HEK293 (cell line): ENCODE measurements at regions not wholly inside any gene's neighbourhood (a gene's known extent, or its start where the extent isn't known, plus 50 kb on each side); places are given as distances from the start of the nearest gene placed in this dataset.

Experiments used
- CTCF ChIA-PET: fragments of 350-600 bp; formaldehyde crosslinking; extraction: SDS; loops from one replicate; lab custom pipeline; 2021; ENCODE audit warnings: antibody characterized with exemption; lab: Yijun Ruan, JAX
- POLR2A ChIA-PET: fragments of 300-600 bp; formaldehyde crosslinking; extraction: SDS; loops from one replicate; lab custom pipeline; 2020; ENCODE audit warnings: antibody characterized with exemption, inconsistent platforms; lab: Yijun Ruan, JAX
- H3K27ac ChIP-seq: fragments of 200-500 bp; sonication (Bioruptor generic); 2 replicates; pipeline ENCODE4 v1.5.1; 2014; ENCODE audit warnings: low read depth, low read length, control low read depth, inconsistent platforms; ENCODE audit errors: extremely low read depth
- H3K36me3 ChIP-seq, 2 experiments: fragments of 200-500 bp in 1 of 2; sonication (Bioruptor generic) in 1 of 2; 1 replicate in 1 of 2; 2 replicates in 1 of 2; pipeline ENCODE4 v1.5.1; 2014 to 2017; ENCODE audit warnings: inconsistent platforms in 2 of 2, low read length in 2 of 2; ENCODE audit not compliant: control insufficient read depth in 2 of 2, insufficient read depth in 1 of 2
- H3K4me1 ChIP-seq: fragments of 200-500 bp; sonication (Bioruptor generic); 2 replicates; pipeline ENCODE4 v1.5.1; 2014; ENCODE audit warnings: mild to moderate bottlenecking, low read length, inconsistent platforms; ENCODE audit not compliant: control insufficient read depth, insufficient read depth
- H3K4me3 ChIP-seq: 2 replicates; pipeline ENCODE4 v1.5.1; 2011; ENCODE audit warnings: low read depth, mild to moderate bottlenecking, control low read depth, low read length, moderate library complexity
- H3K9me3 ChIP-seq: fragments of 200-500 bp; sonication (Bioruptor generic); 2 replicates; pipeline ENCODE4 v1.5.1; 2014; ENCODE audit warnings: low read depth, low read length, inconsistent platforms; ENCODE audit not compliant: control insufficient read depth, insufficient read depth
- HOXA7 ChIP-seq: sonication (generic); formaldehyde crosslinking; IDR thresholded peaks from 2 replicates; pipeline ENCODE4 v1.8.1; 2022; ENCODE audit warnings: missing genetic modification reagents, borderline replicate concordance
- HOXD13 ChIP-seq: sonication (generic); formaldehyde crosslinking; IDR thresholded peaks from 2 replicates; pipeline ENCODE4 v1.8.0; 2022; ENCODE audit warnings: missing genetic modification reagents, borderline replicate concordance
- MZF1 ChIP-seq: fragments of 450-650 bp; formaldehyde crosslinking; IDR thresholded peaks from 2 replicates; pipeline ENCODE4 v1.5.1; 2017; ENCODE audit warnings: missing biosample characterization, missing genetic modification characterization, borderline replicate concordance
- OVOL3 ChIP-seq: fragments of 450-650 bp; formaldehyde crosslinking; IDR thresholded peaks from 2 replicates; pipeline ENCODE4 v1.5.1; 2016; ENCODE audit warnings: missing biosample characterization, missing genetic modification characterization
- YY1 ChIP-seq: fragments of 450-650 bp; formaldehyde crosslinking; IDR thresholded peaks from 2 replicates; pipeline ENCODE4 v1.5.1; 2018; ENCODE audit warnings: missing biosample characterization, missing genetic modification characterization
- ZBTB48 ChIP-seq: fragments of 450-650 bp; formaldehyde crosslinking; IDR thresholded peaks from 2 replicates; pipeline ENCODE4 v1.5.1; 2016; ENCODE audit warnings: missing biosample characterization, missing genetic modification characterization
- ZFHX2 ChIP-seq: fragments of 450-650 bp; formaldehyde crosslinking; conservative IDR thresholded peaks from 2 replicates; pipeline ENCODE4 v1.5.1; 2016; ENCODE audit warnings: missing biosample characterization, missing genetic modification characterization
- ZNF132 ChIP-seq: fragments of 450-650 bp; formaldehyde crosslinking; IDR thresholded peaks from 2 replicates; pipeline ENCODE4 v1.5.1; 2017; ENCODE audit warnings: missing biosample characterization, missing genetic modification characterization, borderline replicate concordance
- ZNF202 ChIP-seq: fragments of 450-650 bp; formaldehyde crosslinking; IDR thresholded peaks from 2 replicates; pipeline ENCODE4 v1.5.1; 2016; ENCODE audit warnings: missing biosample characterization, missing genetic modification characterization, borderline replicate concordance
- ZNF221 ChIP-seq: fragments of 450-650 bp; formaldehyde crosslinking; IDR thresholded peaks from 2 replicates; pipeline ENCODE4 v1.5.1; 2017; ENCODE audit warnings: missing biosample characterization, missing genetic modification characterization, borderline replicate concordance
- ZNF335 ChIP-seq: fragments of 450-650 bp; formaldehyde crosslinking; conservative IDR thresholded peaks from 2 replicates; pipeline ENCODE4 v1.5.1; 2016; ENCODE audit warnings: missing biosample characterization, missing genetic modification characterization
- ZNF501 ChIP-seq: fragments of 450-650 bp; formaldehyde crosslinking; IDR thresholded peaks from 2 replicates; pipeline ENCODE4 v1.5.1; 2016; ENCODE audit warnings: missing biosample characterization, missing genetic modification characterization
- ZNF521 ChIP-seq: fragments of 450-650 bp; formaldehyde crosslinking; IDR thresholded peaks from 2 replicates; pipeline ENCODE4 v1.5.1; 2017; ENCODE audit warnings: missing biosample characterization, mild to moderate bottlenecking, missing genetic modification characterization
- ZNF529 ChIP-seq: fragments of 450-650 bp; formaldehyde crosslinking; IDR thresholded peaks from 2 replicates; pipeline ENCODE4 v1.5.1; 2017; ENCODE audit warnings: missing genetic modification characterization, missing biosample characterization; ENCODE audit not compliant: insufficient replicate concordance
- ZNF585B ChIP-seq: fragments of 450-650 bp; formaldehyde crosslinking; IDR thresholded peaks from 2 replicates; pipeline ENCODE4 v1.5.1; 2016; ENCODE audit warnings: missing biosample characterization, missing genetic modification characterization
- ZNF600 ChIP-seq: fragments of 450-650 bp; formaldehyde crosslinking; IDR thresholded peaks from 2 replicates; pipeline ENCODE4 v1.5.1; 2016; ENCODE audit warnings: missing biosample characterization, missing genetic modification characterization
- ZNF670 ChIP-seq: fragments of 450-650 bp; formaldehyde crosslinking; IDR thresholded peaks from 2 replicates; pipeline ENCODE4 v1.5.1; 2016; ENCODE audit warnings: missing biosample characterization, missing genetic modification characterization, low read depth
- ZNF791 ChIP-seq: fragments of 450-650 bp; formaldehyde crosslinking; IDR thresholded peaks from 2 replicates; pipeline ENCODE4 v1.5.1; 2016; ENCODE audit warnings: missing biosample characterization, missing genetic modification characterization
- ZNF837 ChIP-seq: fragments of 450-650 bp; formaldehyde crosslinking; IDR thresholded peaks from 2 replicates; pipeline ENCODE4 v1.5.1; 2016; ENCODE audit warnings: missing biosample characterization, missing genetic modification characterization
- TF ChIP-seq, protein P1 (sequence below): fragments of 450-650 bp; formaldehyde crosslinking; IDR thresholded peaks from 2 replicates; pipeline ENCODE4 v1.5.1; 2016; ENCODE audit warnings: missing biosample characterization, missing genetic modification characterization
- TF ChIP-seq, protein P2 (sequence below): fragments of 450-650 bp; formaldehyde crosslinking; IDR thresholded peaks from 2 replicates; pipeline ENCODE4 v1.5.1; 2016; ENCODE audit warnings: missing biosample characterization, missing genetic modification characterization
- TF ChIP-seq, protein P3 (sequence below): fragments of 450-650 bp; formaldehyde crosslinking; IDR thresholded peaks from 2 replicates; pipeline ENCODE4 v1.5.1; 2016; ENCODE audit warnings: missing biosample characterization, missing genetic modification characterization

DNA sequence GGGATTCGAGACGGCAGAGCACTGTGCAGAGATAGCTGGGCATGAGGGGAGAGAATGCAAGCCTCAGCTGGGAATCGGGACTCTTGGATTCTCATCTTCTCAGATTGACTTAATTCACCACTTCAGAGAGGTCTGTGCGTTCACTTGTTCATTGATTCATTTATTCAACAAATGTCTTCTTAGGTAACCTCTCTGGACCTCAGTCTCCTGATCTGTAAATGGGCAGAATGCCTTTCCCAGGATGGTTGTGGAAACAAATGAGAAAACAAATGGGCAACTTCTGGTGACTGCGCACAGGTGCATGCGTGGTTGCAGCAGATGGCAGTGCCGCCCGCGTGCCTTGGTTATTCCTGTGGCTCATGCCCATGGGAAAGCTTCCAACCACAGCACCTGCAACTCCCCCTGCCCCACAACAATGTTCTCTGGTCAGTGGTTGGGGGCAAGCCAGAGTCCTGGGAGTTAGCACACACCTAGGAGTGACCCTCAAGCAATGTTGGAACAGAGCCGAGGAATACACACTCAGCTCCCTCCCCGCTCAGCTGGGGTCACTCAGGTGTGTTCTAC lies 110.1 kb upstream of the RUNX3 start:
- TF ChIP-seq ZNF501 (tag by site-specific recombination), result no peak
- no peak for TF ChIP-seq ZNF202 (tag by site-specific recombination)
- TF ChIP-seq, protein P1, sequence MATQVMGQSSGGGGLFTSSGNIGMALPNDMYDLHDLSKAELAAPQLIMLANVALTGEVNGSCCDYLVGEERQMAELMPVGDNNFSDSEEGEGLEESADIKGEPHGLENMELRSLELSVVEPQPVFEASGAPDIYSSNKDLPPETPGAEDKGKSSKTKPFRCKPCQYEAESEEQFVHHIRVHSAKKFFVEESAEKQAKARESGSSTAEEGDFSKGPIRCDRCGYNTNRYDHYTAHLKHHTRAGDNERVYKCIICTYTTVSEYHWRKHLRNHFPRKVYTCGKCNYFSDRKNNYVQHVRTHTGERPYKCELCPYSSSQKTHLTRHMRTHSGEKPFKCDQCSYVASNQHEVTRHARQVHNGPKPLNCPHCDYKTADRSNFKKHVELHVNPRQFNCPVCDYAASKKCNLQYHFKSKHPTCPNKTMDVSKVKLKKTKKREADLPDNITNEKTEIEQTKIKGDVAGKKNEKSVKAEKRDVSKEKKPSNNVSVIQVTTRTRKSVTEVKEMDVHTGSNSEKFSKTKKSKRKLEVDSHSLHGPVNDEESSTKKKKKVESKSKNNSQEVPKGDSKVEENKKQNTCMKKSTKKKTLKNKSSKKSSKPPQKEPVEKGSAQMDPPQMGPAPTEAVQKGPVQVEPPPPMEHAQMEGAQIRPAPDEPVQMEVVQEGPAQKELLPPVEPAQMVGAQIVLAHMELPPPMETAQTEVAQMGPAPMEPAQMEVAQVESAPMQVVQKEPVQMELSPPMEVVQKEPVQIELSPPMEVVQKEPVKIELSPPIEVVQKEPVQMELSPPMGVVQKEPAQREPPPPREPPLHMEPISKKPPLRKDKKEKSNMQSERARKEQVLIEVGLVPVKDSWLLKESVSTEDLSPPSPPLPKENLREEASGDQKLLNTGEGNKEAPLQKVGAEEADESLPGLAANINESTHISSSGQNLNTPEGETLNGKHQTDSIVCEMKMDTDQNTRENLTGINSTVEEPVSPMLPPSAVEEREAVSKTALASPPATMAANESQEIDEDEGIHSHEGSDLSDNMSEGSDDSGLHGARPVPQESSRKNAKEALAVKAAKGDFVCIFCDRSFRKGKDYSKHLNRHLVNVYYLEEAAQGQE (tag by site-specific recombination), result no peak
- no peak for TF ChIP-seq ZNF837 (tag by site-specific recombination)
- no peak for TF ChIP-seq ZNF600
- no peaks in the 10 kb centered on the region for H3K36me3 ChIP-seq
- no peaks in the 10 kb centered on the region for H3K4me1 ChIP-seq
- no peak overlapping the region for H3K27ac ChIP-seq
- POLR2A ChIA-PET, result no interaction called here
- H3K9me3 ChIP-seq, result no peaks in the 10 kb centered on the region
- H3K4me3 ChIP-seq, result no peak overlapping the region
- CTCF ChIA-PET, result interaction anchor here (1.9 kb wide), 1 partner anchor 165 kb away, joined by 5 read pairs; no protein-coding TSS in a partner anchor

DNA sequence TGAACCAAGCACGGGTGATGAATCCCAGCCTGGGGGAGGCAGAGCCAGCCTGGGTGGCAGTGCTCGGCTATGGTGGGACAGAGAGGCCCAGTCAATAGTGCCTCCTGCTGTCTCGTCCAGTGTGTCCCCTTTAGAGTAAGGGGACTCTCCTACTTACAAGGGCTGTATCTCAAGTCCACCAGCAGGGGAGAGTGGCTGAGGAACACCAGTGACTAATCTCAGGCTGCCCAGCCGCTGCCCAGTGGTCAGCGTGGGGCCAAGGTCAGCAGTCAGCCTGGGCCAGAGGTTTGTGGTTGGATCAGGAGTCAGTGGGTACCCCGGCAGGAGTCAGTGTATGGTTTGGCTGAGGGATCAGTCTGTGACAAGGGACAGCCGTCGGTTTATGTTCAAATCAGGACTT lies 109.2 kb upstream of the RUNX3 start:
- POLR2A ChIA-PET, result no interaction called here
- CTCF ChIA-PET, result interaction anchor here (1.9 to 3.9 kb wide), 6 partner anchors 8 to 191 kb away, joined by 5 to 34 read pairs (median 19); no protein-coding TSS in a partner anchor
- H3K36me3 ChIP-seq, result no peaks in the 10 kb centered on the region
- TF ChIP-seq ZNF529 (tag by site-specific recombination), result no peak
- no peak for TF ChIP-seq YY1 (tag by site-specific recombination)
- no peak for TF ChIP-seq ZNF221 (tag by site-specific recombination)
- TF ChIP-seq MZF1 (tag by site-specific recombination), result no peak
- no peak for TF ChIP-seq ZNF132
- TF ChIP-seq ZNF670 (tag by site-specific recombination), result no peak
- no peak for TF ChIP-seq ZFHX2 (tag by site-specific recombination)
- TF ChIP-seq HOXD13 (CRISPR knock-in tag), result no peak
- TF ChIP-seq ZNF521 (tag by site-specific recombination), result no peak
- TF ChIP-seq ZNF585B (tag by site-specific recombination), result no peak
- no peak for TF ChIP-seq ZNF791
- no peak for TF ChIP-seq ZBTB48 (tag by site-specific recombination)
- TF ChIP-seq, protein P2, sequence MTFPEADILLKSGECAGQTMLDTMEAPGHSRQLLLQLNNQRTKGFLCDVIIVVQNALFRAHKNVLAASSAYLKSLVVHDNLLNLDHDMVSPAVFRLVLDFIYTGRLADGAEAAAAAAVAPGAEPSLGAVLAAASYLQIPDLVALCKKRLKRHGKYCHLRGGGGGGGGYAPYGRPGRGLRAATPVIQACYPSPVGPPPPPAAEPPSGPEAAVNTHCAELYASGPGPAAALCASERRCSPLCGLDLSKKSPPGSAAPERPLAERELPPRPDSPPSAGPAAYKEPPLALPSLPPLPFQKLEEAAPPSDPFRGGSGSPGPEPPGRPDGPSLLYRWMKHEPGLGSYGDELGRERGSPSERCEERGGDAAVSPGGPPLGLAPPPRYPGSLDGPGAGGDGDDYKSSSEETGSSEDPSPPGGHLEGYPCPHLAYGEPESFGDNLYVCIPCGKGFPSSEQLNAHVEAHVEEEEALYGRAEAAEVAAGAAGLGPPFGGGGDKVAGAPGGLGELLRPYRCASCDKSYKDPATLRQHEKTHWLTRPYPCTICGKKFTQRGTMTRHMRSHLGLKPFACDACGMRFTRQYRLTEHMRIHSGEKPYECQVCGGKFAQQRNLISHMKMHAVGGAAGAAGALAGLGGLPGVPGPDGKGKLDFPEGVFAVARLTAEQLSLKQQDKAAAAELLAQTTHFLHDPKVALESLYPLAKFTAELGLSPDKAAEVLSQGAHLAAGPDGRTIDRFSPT, result no peak
- no peak for TF ChIP-seq OVOL3 (tag by site-specific recombination)
- TF ChIP-seq HOXA7 (CRISPR knock-in tag), result no peak
- TF ChIP-seq, protein P3, sequence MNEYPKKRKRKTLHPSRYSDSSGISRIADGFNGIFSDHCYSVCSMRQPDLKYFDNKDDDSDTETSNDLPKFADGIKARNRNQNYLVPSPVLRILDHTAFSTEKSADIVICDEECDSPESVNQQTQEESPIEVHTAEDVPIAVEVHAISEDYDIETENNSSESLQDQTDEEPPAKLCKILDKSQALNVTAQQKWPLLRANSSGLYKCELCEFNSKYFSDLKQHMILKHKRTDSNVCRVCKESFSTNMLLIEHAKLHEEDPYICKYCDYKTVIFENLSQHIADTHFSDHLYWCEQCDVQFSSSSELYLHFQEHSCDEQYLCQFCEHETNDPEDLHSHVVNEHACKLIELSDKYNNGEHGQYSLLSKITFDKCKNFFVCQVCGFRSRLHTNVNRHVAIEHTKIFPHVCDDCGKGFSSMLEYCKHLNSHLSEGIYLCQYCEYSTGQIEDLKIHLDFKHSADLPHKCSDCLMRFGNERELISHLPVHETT, result no peak
- TF ChIP-seq ZNF335 (tag by site-specific recombination), result no peak
- no peaks in the 10 kb centered on the region for H3K4me1 ChIP-seq
- H3K4me3 ChIP-seq, result no peak overlapping the region
- no peaks in the 10 kb centered on the region for H3K9me3 ChIP-seq
- no peak overlapping the region for H3K27ac ChIP-seq
